Fibroblast of mammary gland (primary cell): ENCODE measurements at regions not wholly inside any gene's neighbourhood (a gene's known extent, or its start where the extent isn't known, plus 50 kb on each side); places are given as distances from the start of the nearest gene placed in this dataset.
"Not testable (repeated sequence)": the region's sequence is repeated elsewhere in the genome, so short reads cannot be mapped to it uniquely, and the experiment has no call there.

Experiments
- DNase-seq: peaks from one replicate; pipeline ENCODE4 v3.0.0-alpha.2; 2010; ENCODE audit warnings: low read depth
- H3K4me3 ChIP-seq: 2 replicates; pipeline ENCODE4 v1.5.1; 2011; ENCODE audit warnings: low read depth, mild to moderate bottlenecking, low read length, moderate library complexity; ENCODE audit not compliant: control insufficient read depth
- TF ChIP-seq, protein P1 (sequence below): conservative IDR thresholded peaks from 2 replicates; pipeline ENCODE4 v1.5.1; 2011; ENCODE audit warnings: low read depth, low read length, inconsistent platforms; ENCODE audit not compliant: control insufficient read depth, insufficient read depth

DNA sequence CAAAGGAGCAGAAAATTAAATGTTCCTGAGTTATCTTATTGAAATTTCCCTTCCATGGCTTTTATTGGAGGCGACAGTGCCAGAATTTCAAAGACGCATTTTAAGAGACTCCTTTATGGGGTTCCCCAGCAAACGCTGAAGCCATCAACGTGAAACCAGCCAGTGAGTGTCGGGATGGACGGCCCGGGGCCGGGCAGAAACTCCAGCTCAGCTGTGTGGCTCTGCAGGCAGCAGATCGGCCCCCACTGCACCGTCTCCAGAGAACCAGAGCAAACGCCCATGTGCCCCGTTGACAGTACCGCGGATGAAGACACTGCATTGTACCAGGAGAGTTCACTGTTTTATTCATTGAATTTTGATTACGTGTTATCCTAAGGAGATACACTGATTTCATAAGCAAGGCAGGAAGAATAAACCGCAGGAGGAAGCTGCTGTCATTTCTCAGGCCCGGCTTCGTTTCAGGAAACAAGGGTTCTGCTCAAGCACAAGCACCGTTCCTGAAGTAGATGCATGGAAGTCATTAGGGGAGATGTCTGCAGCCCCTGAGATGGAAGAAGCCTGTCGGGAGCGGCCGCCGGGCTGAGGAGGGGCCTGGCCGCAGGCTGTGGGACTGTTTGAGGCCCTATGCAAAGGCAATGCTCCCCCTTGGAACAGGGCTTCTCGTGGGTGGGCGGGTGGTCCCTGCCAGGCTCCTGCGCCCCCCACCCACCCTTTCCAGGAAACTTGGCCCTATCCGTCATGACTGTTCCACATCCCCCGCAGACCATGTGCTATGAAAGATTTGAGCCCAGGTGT lies 639.7 kb downstream of the TBC1D22A start:
- DNase-seq = no peak
- H3K4me3 ChIP-seq = no peak overlapping the region
- TF ChIP-seq, protein P1, sequence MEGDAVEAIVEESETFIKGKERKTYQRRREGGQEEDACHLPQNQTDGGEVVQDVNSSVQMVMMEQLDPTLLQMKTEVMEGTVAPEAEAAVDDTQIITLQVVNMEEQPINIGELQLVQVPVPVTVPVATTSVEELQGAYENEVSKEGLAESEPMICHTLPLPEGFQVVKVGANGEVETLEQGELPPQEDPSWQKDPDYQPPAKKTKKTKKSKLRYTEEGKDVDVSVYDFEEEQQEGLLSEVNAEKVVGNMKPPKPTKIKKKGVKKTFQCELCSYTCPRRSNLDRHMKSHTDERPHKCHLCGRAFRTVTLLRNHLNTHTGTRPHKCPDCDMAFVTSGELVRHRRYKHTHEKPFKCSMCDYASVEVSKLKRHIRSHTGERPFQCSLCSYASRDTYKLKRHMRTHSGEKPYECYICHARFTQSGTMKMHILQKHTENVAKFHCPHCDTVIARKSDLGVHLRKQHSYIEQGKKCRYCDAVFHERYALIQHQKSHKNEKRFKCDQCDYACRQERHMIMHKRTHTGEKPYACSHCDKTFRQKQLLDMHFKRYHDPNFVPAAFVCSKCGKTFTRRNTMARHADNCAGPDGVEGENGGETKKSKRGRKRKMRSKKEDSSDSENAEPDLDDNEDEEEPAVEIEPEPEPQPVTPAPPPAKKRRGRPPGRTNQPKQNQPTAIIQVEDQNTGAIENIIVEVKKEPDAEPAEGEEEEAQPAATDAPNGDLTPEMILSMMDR = no peak

DNA sequence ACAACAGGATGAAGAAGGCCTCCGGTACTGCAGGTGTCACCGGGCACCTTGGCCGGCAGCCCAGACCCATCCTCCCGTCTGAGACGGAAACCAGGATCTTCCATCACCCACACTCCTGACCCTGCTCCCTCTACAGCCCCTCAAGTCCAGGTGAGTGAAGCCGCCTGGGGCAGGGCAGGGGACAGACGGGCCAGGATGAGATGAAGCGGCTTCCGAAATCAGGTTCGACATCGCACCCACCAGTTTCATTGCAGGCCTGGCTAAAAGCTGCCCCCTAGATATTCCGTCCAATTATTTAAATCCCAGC lies 639.1 kb downstream of the TBC1D22A start:
- H3K4me3 ChIP-seq = no peak overlapping the region
- TF ChIP-seq, protein P1 = no peak
- DNase-seq = no peak

DNA sequence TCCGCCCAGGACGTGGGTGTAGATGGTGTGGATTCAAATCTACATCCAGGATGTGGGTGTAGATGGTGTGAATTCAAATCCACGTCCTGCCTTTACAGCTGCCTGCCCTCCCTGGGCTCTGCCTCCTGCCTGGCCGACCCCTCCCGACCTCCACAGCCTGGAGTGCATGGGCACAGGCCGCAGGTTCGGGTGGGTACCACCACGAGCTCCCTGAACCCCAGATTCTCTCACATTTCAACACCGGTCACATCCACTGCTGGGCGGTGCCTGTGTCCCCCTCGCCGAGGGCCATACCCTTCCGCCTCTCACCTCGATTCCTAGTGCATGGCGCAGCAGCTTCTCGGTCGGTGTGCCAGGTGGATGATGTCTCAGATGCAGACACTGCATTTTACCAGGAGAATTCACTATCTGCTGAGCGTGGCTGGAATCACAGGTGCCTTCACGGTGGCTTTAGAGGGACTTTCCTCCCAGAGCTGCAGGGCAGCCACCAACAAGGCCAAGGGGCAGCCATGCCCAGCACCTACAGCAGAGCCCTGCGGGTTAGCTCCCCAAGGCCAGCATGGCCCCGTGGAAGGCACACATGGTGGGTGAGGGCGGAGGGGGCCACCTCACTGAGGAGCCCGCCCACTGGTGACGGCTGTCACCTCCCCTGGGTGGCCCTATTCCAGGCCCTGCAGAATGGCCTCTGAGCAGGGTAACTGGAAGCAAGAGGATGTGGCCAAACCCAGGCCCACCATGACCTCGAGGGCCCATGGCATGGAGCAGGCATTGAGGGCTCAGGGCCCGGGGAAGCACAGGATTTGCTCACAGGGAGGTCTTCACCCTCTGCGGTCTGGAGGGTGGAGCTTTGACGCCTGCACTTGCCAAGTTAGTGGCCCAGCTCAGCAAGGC lies 638.5 kb downstream of the TBC1D22A start:
- no peak overlapping the region for H3K4me3 ChIP-seq
- TF ChIP-seq, protein P1 = no peak
- no peak for DNase-seq

DNA sequence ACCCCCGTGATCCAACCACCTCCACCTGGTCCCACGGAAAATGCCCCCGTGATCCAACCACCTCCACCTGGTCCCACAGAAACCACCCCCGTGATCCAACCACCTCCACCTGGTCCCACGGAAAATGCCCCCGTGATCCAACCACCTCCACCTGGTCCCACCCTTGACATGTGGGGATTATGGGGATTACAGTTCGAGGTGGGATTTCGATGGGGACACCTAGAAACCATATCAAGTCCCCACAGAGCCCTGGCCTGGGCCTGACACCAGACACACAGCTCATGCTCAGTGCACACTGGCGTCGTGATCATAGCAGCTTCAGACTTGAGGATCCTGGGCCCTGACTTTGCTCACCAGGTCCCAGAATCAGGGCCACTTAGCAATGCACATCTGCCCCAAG lies 637.7 kb downstream of the TBC1D22A start:
- not testable (repeated sequence) for DNase-seq

DNA sequence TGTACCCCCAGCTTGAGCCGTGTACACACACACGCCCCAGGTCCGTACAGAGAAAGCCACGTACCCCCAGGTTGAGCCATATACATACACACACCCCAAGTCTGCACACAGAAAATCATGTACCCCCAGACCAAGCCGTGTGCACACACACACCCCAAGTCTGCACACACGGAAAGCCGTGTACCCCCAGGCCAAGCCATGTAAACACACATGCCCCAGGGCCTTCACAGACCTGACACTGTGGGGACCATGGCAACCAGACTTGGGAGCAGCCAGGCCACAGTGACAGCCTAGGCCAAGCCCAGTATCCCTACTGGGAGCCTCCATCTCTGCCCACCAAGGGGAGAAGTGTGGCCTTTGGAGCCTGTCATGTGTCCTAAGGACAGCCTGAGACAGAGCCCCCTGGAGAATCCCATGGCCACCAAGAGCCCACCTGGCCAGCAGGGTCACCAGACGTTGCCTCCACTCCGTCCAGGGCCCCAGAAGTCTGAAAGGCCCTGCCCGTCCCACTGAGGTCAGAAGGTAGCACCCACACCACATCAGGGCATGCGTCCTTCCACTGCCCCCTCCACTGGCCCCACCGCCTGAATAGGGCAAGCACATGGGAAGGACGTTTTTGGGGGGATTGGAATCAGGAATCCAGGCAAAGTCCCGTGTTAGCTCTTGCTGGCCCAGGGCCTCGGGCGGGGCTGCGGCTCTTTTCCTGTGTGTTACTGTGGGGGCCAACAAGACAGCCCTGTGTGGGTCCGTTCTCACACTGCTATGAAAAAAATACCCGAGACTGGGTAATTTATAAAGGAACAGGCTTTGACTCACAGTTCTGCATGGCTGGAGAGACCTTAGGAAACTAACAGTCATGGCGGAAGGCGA lies 636.7 kb downstream of the TBC1D22A start:
- no peak for DNase-seq
- no peak overlapping the region for H3K4me3 ChIP-seq
- TF ChIP-seq, protein P1 = no peak

More for the DNA sequence above, 637.7 kb downstream of the TBC1D22A start:
- not testable (repeated sequence) for H3K4me3 ChIP-seq

DNA sequence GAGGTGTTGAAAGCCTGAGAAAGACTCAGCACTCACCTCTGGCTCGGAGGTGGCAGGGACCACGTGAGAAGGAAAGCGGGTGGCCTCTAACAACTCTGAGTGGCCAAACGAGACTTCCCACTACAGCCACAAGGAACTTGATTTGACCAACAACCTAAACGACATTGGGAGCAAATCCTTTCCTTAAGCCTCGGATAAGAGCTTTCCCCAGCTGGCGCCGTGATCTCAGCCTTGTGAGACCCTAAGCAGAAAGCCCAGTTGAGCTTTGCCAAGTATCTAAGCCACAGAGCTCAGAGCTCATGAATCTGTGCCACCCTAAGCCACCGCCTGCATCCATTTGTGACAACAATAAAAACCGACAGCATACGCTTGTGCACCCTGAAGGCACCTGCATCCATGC lies 636.0 kb downstream of the TBC1D22A start:
- no peak overlapping the region for H3K4me3 ChIP-seq
- TF ChIP-seq, protein P1 = no peak
- DNase-seq = no peak
